Hepatocyte (in vitro differentiated cells): ENCODE measurements at regions not wholly inside any gene's neighbourhood (a gene's known extent, or its start where the extent isn't known, plus 50 kb on each side); places are given as distances from the start of the nearest gene placed in this dataset.

ENCODE experiments used
- EZH2phosphoT487 ChIP-seq: fragments of 200-600 bp; sonication (generic); IDR thresholded peaks from one replicate; pipeline ENCODE4 v1.6.1; 2018; ENCODE audit warnings: antibody characterized with exemption, mild to moderate bottlenecking, low read depth, moderate library complexity; ENCODE audit not compliant: unreplicated experiment, severe bottlenecking
- TF ChIP-seq, protein P1 (sequence below): fragments of 200-600 bp; sonication (generic); IDR thresholded peaks from 2 replicates; pipeline ENCODE4 v1.5.1; 2016; ENCODE audit warnings: antibody characterized with exemption, mild to moderate bottlenecking; ENCODE audit not compliant: poor library complexity

DNA sequence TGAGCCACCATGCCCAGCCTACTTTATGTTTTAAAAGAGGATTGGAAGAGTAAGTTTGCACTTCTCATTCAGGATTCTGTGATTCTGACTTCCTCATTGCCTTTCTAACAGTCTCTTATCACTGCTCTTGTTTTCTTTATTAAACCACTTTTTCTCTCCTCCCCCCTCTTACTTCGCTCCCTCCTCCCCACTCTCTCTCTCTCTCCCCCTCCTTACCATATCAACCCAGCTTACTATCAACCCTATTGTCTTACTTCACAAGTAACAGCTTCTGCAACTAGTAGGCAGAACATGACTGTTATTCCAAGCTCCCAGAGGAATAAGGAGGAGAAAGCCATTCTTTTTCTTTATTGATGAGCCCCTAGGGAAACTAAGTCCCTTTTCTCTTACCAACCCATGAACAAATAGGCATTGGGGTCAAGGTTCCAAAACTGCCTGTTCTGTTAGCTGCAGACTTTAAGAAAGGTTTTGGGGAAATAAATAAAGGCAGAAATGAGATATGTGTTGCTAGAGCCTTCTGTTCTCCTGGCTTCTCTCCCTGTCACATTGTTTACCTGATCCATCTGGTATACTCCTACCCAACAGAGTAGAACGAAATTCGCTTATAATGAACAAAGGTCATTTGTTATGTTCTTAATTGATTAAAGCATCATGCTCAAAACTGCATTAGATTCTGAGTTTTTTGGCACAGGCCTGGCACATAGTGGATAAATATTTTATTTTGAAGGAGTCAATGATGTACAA lies 56.4 kb upstream of the RASGRP1 start:
- TF ChIP-seq, protein P1, sequence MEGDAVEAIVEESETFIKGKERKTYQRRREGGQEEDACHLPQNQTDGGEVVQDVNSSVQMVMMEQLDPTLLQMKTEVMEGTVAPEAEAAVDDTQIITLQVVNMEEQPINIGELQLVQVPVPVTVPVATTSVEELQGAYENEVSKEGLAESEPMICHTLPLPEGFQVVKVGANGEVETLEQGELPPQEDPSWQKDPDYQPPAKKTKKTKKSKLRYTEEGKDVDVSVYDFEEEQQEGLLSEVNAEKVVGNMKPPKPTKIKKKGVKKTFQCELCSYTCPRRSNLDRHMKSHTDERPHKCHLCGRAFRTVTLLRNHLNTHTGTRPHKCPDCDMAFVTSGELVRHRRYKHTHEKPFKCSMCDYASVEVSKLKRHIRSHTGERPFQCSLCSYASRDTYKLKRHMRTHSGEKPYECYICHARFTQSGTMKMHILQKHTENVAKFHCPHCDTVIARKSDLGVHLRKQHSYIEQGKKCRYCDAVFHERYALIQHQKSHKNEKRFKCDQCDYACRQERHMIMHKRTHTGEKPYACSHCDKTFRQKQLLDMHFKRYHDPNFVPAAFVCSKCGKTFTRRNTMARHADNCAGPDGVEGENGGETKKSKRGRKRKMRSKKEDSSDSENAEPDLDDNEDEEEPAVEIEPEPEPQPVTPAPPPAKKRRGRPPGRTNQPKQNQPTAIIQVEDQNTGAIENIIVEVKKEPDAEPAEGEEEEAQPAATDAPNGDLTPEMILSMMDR: no peak
- TF ChIP-seq EZH2phosphoT487: no peak
